HUES6 (cell line): ENCODE measurements at regions not wholly inside any gene's neighbourhood (a gene's known extent, or its start where the extent isn't known, plus 50 kb on each side); places are given as distances from the start of the nearest gene placed in this dataset.

Experiments
- H3K27ac ChIP-seq: 2 replicates; pipeline ENCODE4 v1.7.0; 2013; ENCODE audit warnings: low read depth, mild to moderate bottlenecking, low read length, inconsistent platforms
- H3K27me3 ChIP-seq: 2 replicates; pipeline ENCODE4 v1.6.1; 2013; ENCODE audit warnings: low read length; ENCODE audit not compliant: control insufficient read depth, insufficient read depth
- H3K36me3 ChIP-seq: 2 replicates; pipeline ENCODE4 v1.6.1; 2013; ENCODE audit warnings: low read length; ENCODE audit not compliant: control insufficient read depth, insufficient read depth
- H3K4me1 ChIP-seq: 2 replicates; pipeline ENCODE4 v1.6.1; 2013; ENCODE audit warnings: low read length; ENCODE audit not compliant: control insufficient read depth, insufficient read depth
- H3K4me3 ChIP-seq: 2 replicates; pipeline ENCODE4 v1.5.1; 2013; ENCODE audit warnings: low read depth, low read length
- H3K9ac ChIP-seq: one replicate; pipeline ENCODE4 v1.6.1; 2013; ENCODE audit warnings: mild to moderate bottlenecking, low read length
- H3K9me3 ChIP-seq: 2 replicates; pipeline ENCODE4 v1.6.1; 2013; ENCODE audit warnings: low read depth, low read length; ENCODE audit not compliant: control insufficient read depth, insufficient read depth

GRCh38 chr2:161029321-161029720 lies 130.9 kb upstream of the TANK start:
- no peaks in the 10 kb centered on the region for H3K36me3 ChIP-seq
- no peaks in the 10 kb centered on the region for H3K4me1 ChIP-seq
- H3K27ac ChIP-seq = no peak overlapping the region
- no peak overlapping the region for H3K9ac ChIP-seq
- H3K4me3 ChIP-seq = no peak overlapping the region
- H3K27me3 ChIP-seq = no peaks in the 10 kb centered on the region
- H3K9me3 ChIP-seq = no peaks in the 10 kb centered on the region

GRCh38 chr2:161030260-161031063 lies 129.8 kb upstream of the TANK start:
- no peak overlapping the region for H3K4me3 ChIP-seq
- H3K9ac ChIP-seq = no peak overlapping the region
- H3K4me1 ChIP-seq = no peaks in the 10 kb centered on the region
- no peaks in the 10 kb centered on the region for H3K9me3 ChIP-seq
- no peaks in the 10 kb centered on the region for H3K36me3 ChIP-seq
- H3K27me3 ChIP-seq = no peaks in the 10 kb centered on the region
- H3K27ac ChIP-seq = no peak overlapping the region

- Histone ChIP-seq H3K27ac (no peak overlapping the region), H3K9me3 (no peaks in the 10 kb centered on the region), H3K27me3 (no peaks in the 10 kb centered on the region), H3K9ac (no peak overlapping the region), H3K4me1 (no peaks in the 10 kb centered on the region), H3K36me3 (no peaks in the 10 kb centered on the region), H3K4me3 (no peak overlapping the region)
Measured at GRCh38 chr2:161031511-161031910, 128.7 kb upstream of the TANK start.

- Histone ChIP-seq H3K9me3 (no peaks in the 10 kb centered on the region), H3K9ac (no peak overlapping the region)
Measured at GRCh38 chr2:161032635-161033034, 127.6 kb upstream of the TANK start.

GRCh38 chr2:161033059-161033660 lies 127.1 kb upstream of the TANK start:
- Histone ChIP-seq H3K4me3 (no peak overlapping the region), H3K36me3 (no peaks in the 10 kb centered on the region), H3K4me1 (no peaks in the 10 kb centered on the region), H3K27me3 (no peaks in the 10 kb centered on the region), H3K9ac (no peak overlapping the region), H3K27ac (no peak overlapping the region), H3K9me3 (no peaks in the 10 kb centered on the region)

More at GRCh38 chr2:161032635-161033034, 127.6 kb upstream of the TANK start:
- Histone ChIP-seq H3K4me3 (no peak overlapping the region), H3K4me1 (no peaks in the 10 kb centered on the region), H3K36me3 (no peaks in the 10 kb centered on the region), H3K27ac (no peak overlapping the region), H3K27me3 (no peaks in the 10 kb centered on the region)

GRCh38 chr2:161036926-161037325 lies 123.3 kb upstream of the TANK start:
- H3K27me3 ChIP-seq = no peaks in the 10 kb centered on the region
- H3K27ac ChIP-seq = no peak overlapping the region
- H3K4me1 ChIP-seq = no peaks in the 10 kb centered on the region
- H3K9ac ChIP-seq = no peak overlapping the region
- H3K4me3 ChIP-seq = no peak overlapping the region
- no peaks in the 10 kb centered on the region for H3K36me3 ChIP-seq
- no peaks in the 10 kb centered on the region for H3K9me3 ChIP-seq

- no peak overlapping the region for H3K27ac ChIP-seq
- no peaks in the 10 kb centered on the region for H3K4me1 ChIP-seq
- H3K4me3 ChIP-seq = no peak overlapping the region
- H3K9ac ChIP-seq = no peak overlapping the region
- no peaks in the 10 kb centered on the region for H3K36me3 ChIP-seq
- H3K9me3 ChIP-seq = no peaks in the 10 kb centered on the region
- no peaks in the 10 kb centered on the region for H3K27me3 ChIP-seq
Measured at GRCh38 chr2:161039071-161039470, 121.2 kb upstream of the TANK start.

- no peaks in the 10 kb centered on the region for H3K9me3 ChIP-seq
- H3K27ac ChIP-seq = no peak overlapping the region
- H3K9ac ChIP-seq = no peak overlapping the region
- H3K36me3 ChIP-seq = no peaks in the 10 kb centered on the region
- H3K4me1 ChIP-seq = no peaks in the 10 kb centered on the region
- H3K27me3 ChIP-seq = no peaks in the 10 kb centered on the region
- H3K4me3 ChIP-seq = no peak overlapping the region
Measured at GRCh38 chr2:161041356-161041755, 118.9 kb upstream of the TANK start.

GRCh38 chr2:161042990-161043625 lies 117.1 kb upstream of the TANK start:
- Histone ChIP-seq H3K4me3 (no peak overlapping the region), H3K9ac (no peak overlapping the region), H3K36me3 (no peaks in the 10 kb centered on the region), H3K4me1 (peaks cover 10% of the 10 kb centered on the region; the same call in 1 of the 2 replicates), H3K9me3 (no peaks in the 10 kb centered on the region), H3K27ac (no peak overlapping the region), H3K27me3 (no peaks in the 10 kb centered on the region)

GRCh38 chr2:161044095-161044865 lies 115.9 kb upstream of the TANK start:
- Histone ChIP-seq H3K36me3 (no peaks in the 10 kb centered on the region), H3K4me3 (no peak overlapping the region), H3K27ac (no peak overlapping the region), H3K9ac (no peak overlapping the region), H3K4me1 (peaks cover 20% of the 10 kb centered on the region; the same call in 1 of the 2 replicates), H3K9me3 (no peaks in the 10 kb centered on the region), H3K27me3 (no peaks in the 10 kb centered on the region)
